GM23338 (cell line): ENCODE measurements at regions not wholly inside any gene's neighbourhood (a gene's known extent, or its start where the extent isn't known, plus 50 kb on each side); places are given as distances from the start of the nearest gene placed in this dataset.
"Not testable (repeated sequence)": the region's sequence is repeated elsewhere in the genome, so short reads cannot be mapped to it uniquely, and the experiment has no call there.

Experiments used
- ATAC-seq: fragments of 200-7000 bp; cut with Tn5 transposase; 3 replicates; pipeline ENCODE4 v1.9.1; 2020
- DNase-seq: peaks from one replicate; pipeline ENCODE4 v3.0.0-alpha.2; 2015; ENCODE audit warnings: low spot score
- H2AFZ ChIP-seq: fragments of 200-600 bp; sonication (generic); 2 replicates; pipeline ENCODE4 v1.8.0; 2016; ENCODE audit warnings: antibody characterized with exemption, mild to moderate bottlenecking, moderate library complexity
- H3F3A ChIP-seq: fragments of 200-600 bp; sonication (generic); replicated peaks from 2 replicates; pipeline ENCODE4 v1.8.0; 2017; ENCODE audit warnings: antibody characterized with exemption, mixed run types, low read depth
- H3K27ac ChIP-seq: fragments of 200-600 bp; sonication (generic); 2 replicates; pipeline ENCODE4 v1.6.1; 2016; ENCODE audit warnings: low read depth
- H3K27me3 ChIP-seq: fragments of 200-600 bp; sonication (generic); 2 replicates; pipeline ENCODE4 v1.8.0; 2016; ENCODE audit warnings: mild to moderate bottlenecking, mixed run types, moderate library complexity; ENCODE audit not compliant: insufficient read depth
- H3K36me3 ChIP-seq: fragments of 200-600 bp; sonication (generic); 2 replicates; pipeline ENCODE4 v1.8.0; 2016; ENCODE audit warnings: mild to moderate bottlenecking; ENCODE audit not compliant: insufficient read depth
- H3K4me1 ChIP-seq: fragments of 200-600 bp; sonication (generic); 2 replicates; pipeline ENCODE4 v1.8.0; 2016; ENCODE audit warnings: mild to moderate bottlenecking, moderate library complexity; ENCODE audit not compliant: insufficient read depth
- H3K4me2 ChIP-seq: fragments of 200-600 bp; sonication (generic); 2 replicates; pipeline ENCODE4 v1.7.1; 2017; ENCODE audit warnings: mixed run types
- H3K4me3 ChIP-seq: fragments of 200-600 bp; sonication (generic); 2 replicates; pipeline ENCODE4 v1.6.1; 2016; ENCODE audit warnings: mixed run types
- H3K79me2 ChIP-seq: fragments of 200-600 bp; sonication (generic); replicated peaks from 2 replicates; pipeline ENCODE4 v1.8.0; 2017; ENCODE audit warnings: mild to moderate bottlenecking; ENCODE audit not compliant: insufficient read depth
- H3K9me2 ChIP-seq: fragments of 200-600 bp; sonication (generic); 2 replicates; pipeline ENCODE4 v1.8.0; 2017; ENCODE audit not compliant: insufficient read depth
- H4K20me1 ChIP-seq: fragments of 200-600 bp; sonication (generic); replicated peaks from 2 replicates; pipeline ENCODE4 v1.8.0; 2017; ENCODE audit warnings: mild to moderate bottlenecking; ENCODE audit not compliant: insufficient read depth
- H3K27ac Mint-ChIP-seq: 2 replicates; pipeline ENCODE4 v1.8.0; 2020; ENCODE audit warnings: inconsistent platforms, mild to moderate bottlenecking, moderate library complexity, mixed read lengths
- H3K27me3 Mint-ChIP-seq: 3 replicates; pipeline ENCODE4 v1.8.0; 2022; ENCODE audit warnings: low read depth, mild to moderate bottlenecking, moderate library complexity, mixed read lengths, inconsistent platforms; ENCODE audit not compliant: insufficient read depth, poor library complexity
- H3K36me3 Mint-ChIP-seq: 3 replicates; pipeline ENCODE4 v1.8.0; 2021; ENCODE audit warnings: low read depth, mild to moderate bottlenecking, inconsistent platforms, moderate library complexity, mixed read lengths
- H3K4me1 Mint-ChIP-seq: 3 replicates; pipeline ENCODE4 v1.8.0; 2020; ENCODE audit warnings: mild to moderate bottlenecking, inconsistent platforms, mixed read lengths
- H3K4me3 Mint-ChIP-seq: 3 replicates; pipeline ENCODE4 v1.8.0; 2021; ENCODE audit warnings: moderate library complexity, mild to moderate bottlenecking, inconsistent platforms, mixed read lengths
- H3K9me3 Mint-ChIP-seq: 3 replicates; pipeline ENCODE4 v1.8.0; 2020; ENCODE audit warnings: moderate library complexity, mild to moderate bottlenecking, inconsistent platforms, mixed read lengths
- EZH2 ChIP-seq: fragments of 200-600 bp; sonication (generic); IDR thresholded peaks from one replicate; pipeline ENCODE4 v1.8.0; 2017; ENCODE audit warnings: antibody characterized with exemption, mild to moderate bottlenecking, low read depth; ENCODE audit not compliant: unreplicated experiment
- NANOG ChIP-seq: IDR thresholded peaks from 2 replicates; pipeline ENCODE4 v1.6.1; 2016; ENCODE audit warnings: antibody characterized with exemption, borderline replicate concordance
- STAT1 ChIP-seq: IDR thresholded peaks from one replicate; pipeline ENCODE4 v1.6.1; 2016; ENCODE audit warnings: antibody characterized with exemption; ENCODE audit not compliant: unreplicated experiment
- ZNF331 ChIP-seq: fragments of 250-450 bp; sonication (Bioruptor Pico); IDR thresholded peaks from 2 replicates; pipeline ENCODE4 v1.5.0; 2020; ENCODE audit warnings: low read depth, mild to moderate bottlenecking, moderate library complexity
- TF ChIP-seq, protein P1 (sequence below), 2 experiments: fragments of 200-600 bp in 1 of 2; sonication (generic) in 1 of 2; conservative IDR thresholded peaks; 2 replicates each; pipeline versions ENCODE4 v1.5.1 to v1.6.1; 2016 to 2017; ENCODE audit warnings: antibody characterized with exemption in 2 of 2, low read depth in 2 of 2, mild to moderate bottlenecking in 2 of 2, moderate library complexity in 1 of 2

DNA sequence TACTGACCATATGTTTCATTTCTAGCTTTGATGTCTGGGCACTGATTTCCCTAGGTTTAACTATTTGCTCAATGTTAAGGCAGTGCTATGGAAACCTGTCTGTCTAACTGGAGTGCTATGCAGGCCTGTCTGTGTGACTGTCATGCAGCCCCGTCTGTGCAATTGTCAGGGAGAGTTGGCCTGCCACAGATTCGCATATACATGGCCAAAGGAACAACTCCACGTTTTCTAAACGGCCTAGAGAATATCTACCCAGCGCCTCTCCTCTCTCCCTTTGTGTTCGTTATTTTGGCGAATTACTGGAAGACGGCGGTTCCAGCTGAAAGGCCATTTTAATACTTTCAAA lies 59.6 kb upstream of the PSME4 start:
- Histone ChIP-seq H3K36me3 (no peaks in the 10 kb centered on the region), H3K27me3 (no peaks in the 10 kb centered on the region), H3K79me2 (no peaks in the 10 kb centered on the region), H3K9me2 (peaks cover 5% of the 10 kb centered on the region; the same call in 1 of the 2 replicates), H3K4me3 (no peak overlapping the region), H4K20me1 (no peaks in the 10 kb centered on the region), H3F3A (no peaks in the 10 kb centered on the region), H3K4me1 (no peaks in the 10 kb centered on the region; the same call in 1 of the 2 replicates), H3K4me2 (no peak overlapping the region), H2AFZ (0 out of 2 replicates have a peak overlapping the region, but pooled peaks have one; percentile 14), H3K27ac (no peak overlapping the region)
- no peak for TF ChIP-seq STAT1
- no peak for TF ChIP-seq EZH2
- no peak for TF ChIP-seq ZNF331 (CRISPR knock-in tag)
- TF ChIP-seq, protein P1, sequence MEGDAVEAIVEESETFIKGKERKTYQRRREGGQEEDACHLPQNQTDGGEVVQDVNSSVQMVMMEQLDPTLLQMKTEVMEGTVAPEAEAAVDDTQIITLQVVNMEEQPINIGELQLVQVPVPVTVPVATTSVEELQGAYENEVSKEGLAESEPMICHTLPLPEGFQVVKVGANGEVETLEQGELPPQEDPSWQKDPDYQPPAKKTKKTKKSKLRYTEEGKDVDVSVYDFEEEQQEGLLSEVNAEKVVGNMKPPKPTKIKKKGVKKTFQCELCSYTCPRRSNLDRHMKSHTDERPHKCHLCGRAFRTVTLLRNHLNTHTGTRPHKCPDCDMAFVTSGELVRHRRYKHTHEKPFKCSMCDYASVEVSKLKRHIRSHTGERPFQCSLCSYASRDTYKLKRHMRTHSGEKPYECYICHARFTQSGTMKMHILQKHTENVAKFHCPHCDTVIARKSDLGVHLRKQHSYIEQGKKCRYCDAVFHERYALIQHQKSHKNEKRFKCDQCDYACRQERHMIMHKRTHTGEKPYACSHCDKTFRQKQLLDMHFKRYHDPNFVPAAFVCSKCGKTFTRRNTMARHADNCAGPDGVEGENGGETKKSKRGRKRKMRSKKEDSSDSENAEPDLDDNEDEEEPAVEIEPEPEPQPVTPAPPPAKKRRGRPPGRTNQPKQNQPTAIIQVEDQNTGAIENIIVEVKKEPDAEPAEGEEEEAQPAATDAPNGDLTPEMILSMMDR (conservative IDR thresholded peaks at IDR 0.05; ENCODE audit: low read depth in 2 of 2) = no peak
- peaks cover 2% of the 10 kb centered on the region; the same call in 2 of the 3 replicates for H3K9me3 Mint-ChIP-seq
- no peak for ATAC-seq
- H3K36me3 Mint-ChIP-seq = 0 out of 3 replicates have a peak, but pooled peaks cover 3% of the 10 kb centered on the region
- no peak overlapping the region for H3K4me3 Mint-ChIP-seq
- peaks cover 9% of the 10 kb centered on the region; the same call in 2 of the 3 replicates for H3K4me1 Mint-ChIP-seq
- no peak for DNase-seq
- no peak overlapping the region for H3K27ac Mint-ChIP-seq
- no peaks in the 10 kb centered on the region for H3K27me3 Mint-ChIP-seq

DNA sequence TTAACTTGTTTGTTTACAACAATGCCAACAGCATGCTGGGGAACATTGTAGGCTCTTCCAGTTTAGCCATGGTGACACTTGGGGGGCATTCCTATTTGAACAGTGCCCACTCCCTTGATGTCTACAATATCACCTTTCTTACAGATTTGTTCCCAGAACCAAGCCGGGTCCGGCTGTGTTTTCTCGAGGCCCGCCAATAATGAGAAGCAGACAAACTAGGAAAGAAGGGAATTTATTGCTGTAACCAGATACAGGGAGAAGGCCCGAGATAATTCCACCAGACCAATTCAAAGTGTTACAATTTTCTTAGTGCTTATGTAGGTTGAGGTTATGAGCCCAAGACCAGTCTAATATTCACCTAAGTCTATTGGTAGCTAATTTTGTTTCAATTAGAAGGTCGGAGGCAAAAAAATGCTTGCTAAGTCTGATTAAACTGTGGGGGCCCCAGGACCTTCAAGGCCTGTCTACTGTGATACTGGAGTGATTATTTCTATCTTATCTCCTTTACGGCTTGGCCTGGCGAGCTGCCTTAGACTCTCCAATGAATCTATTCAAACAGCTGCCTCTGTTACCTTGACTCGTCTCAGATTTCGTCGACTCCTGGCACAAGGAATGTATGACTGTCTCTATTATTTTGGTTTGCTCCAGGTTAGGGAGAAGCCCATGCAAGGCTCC lies 59.1 kb upstream of the PSME4 start:
- Mint-ChIP-seq H3K27ac (no peak overlapping the region), H3K4me1 (peaks cover 9% of the 10 kb centered on the region; the same call in 2 of the 3 replicates), H3K27me3 (no peaks in the 10 kb centered on the region), H3K9me3 (peaks cover 3% of the 10 kb centered on the region; the same call in 2 of the 3 replicates), H3K36me3 (0 out of 3 replicates have a peak, but pooled peaks cover 3% of the 10 kb centered on the region), H3K4me3 (no peak overlapping the region)
- no peaks in the 10 kb centered on the region; the same call in 1 of the 2 replicates for H3K4me1 ChIP-seq
- TF ChIP-seq EZH2 = no peak
- no peak for TF ChIP-seq NANOG
- H3K27ac ChIP-seq = no peak overlapping the region
- H3K4me2 ChIP-seq = no peak overlapping the region
- no peak overlapping the region for H3K4me3 ChIP-seq
- peaks cover 5% of the 10 kb centered on the region; the same call in 1 of the 2 replicates for H3K9me2 ChIP-seq
- H3F3A ChIP-seq = no peaks in the 10 kb centered on the region
- no peaks in the 10 kb centered on the region for H3K79me2 ChIP-seq
- no peak for ATAC-seq
- H2AFZ ChIP-seq = 0 out of 2 replicates have a peak overlapping the region, but pooled peaks have one; percentile 14
- H3K36me3 ChIP-seq = no peaks in the 10 kb centered on the region
- H4K20me1 ChIP-seq = no peaks in the 10 kb centered on the region
- H3K27me3 ChIP-seq = no peaks in the 10 kb centered on the region
- no peak for DNase-seq

DNA sequence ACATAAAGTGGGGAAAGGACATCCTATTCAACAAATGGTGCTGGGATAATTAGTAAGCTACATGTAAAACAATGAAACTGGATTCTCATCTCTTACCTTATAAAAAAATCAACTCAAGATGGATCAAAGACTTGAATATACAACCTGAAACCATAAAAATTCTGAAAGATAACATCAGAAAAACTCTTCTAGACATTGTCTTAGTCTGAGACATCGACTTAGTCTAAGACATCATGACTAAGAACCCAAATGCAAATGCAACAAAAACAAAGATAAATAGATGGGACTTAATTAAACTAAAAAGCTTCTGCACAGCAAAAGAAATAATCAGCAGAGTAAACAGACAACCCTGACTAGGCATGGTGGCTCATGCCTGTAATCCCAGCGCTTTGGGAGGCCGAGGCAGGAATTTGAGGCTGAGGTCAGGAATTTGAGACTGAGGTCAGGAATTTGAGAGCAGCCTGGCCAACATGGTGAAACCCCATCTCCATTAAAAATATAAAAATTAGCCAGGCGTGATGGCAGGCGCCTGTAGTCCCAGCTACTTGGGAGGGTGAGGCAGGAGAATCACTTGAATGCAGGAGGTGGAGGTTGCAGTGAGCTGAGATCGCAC lies 54.8 kb upstream of the PSME4 start:
- H3K4me3 Mint-ChIP-seq, H3K4me2 ChIP-seq, H4K20me1 ChIP-seq, DNase-seq, H2AFZ ChIP-seq, H3K27ac Mint-ChIP-seq, H3K27ac ChIP-seq, H3K4me1 Mint-ChIP-seq, H3K27me3 Mint-ChIP-seq, H3K4me1 ChIP-seq, H3K27me3 ChIP-seq, H3K79me2 ChIP-seq, H3K4me3 ChIP-seq, ATAC-seq, H3K36me3 ChIP-seq, H3K9me2 ChIP-seq, H3F3A ChIP-seq: not testable (repeated sequence)
- Mint-ChIP-seq H3K36me3 (peaks cover 12% of the 10 kb centered on the region), H3K9me3 (peaks cover 16% of the 10 kb centered on the region)
